HCT116 (cell line): ENCODE measurements at regions not wholly inside any gene's neighbourhood (a gene's known extent, or its start where the extent isn't known, plus 50 kb on each side); places are given as distances from the start of the nearest gene placed in this dataset.

ENCODE experiments used
- ATAC-seq: fragments of 200-7000 bp; cut with Tn5 transposase; 2 replicates; pipeline ENCODE4 v1.9.1; 2020; ENCODE audit warnings: mild to moderate bottlenecking, moderate library complexity
- BruUV-seq: library from RNA; stranded (reverse); fragments of 400-500 nt; replicated peaks from 2 replicates; lab custom pipeline; 2021; lab: Mats Ljungman, UMichigan
- CTCF ChIA-PET: fragments of 300-600 bp; sonication (Branson Sonifier 250); formaldehyde crosslinking; loops from one replicate; lab custom pipeline; 2021; ENCODE audit warnings: antibody characterized with exemption; lab: Charles Lee
- POLR2A ChIA-PET: fragments of 300-600, 350-600 bp; sonication (Branson Sonifier 250); formaldehyde crosslinking; loops from one replicate; lab custom pipeline; 2021; ENCODE audit warnings: antibody characterized with exemption; lab: Charles Lee
- RAD21 ChIA-PET, 2 experiments: fragments of 300-600 bp; sonication (Branson Sonifier 250); formaldehyde crosslinking; loops; one replicate each; lab custom pipeline; 2023; ENCODE audit warnings: low total read pairs in 2 of 2; ENCODE audit not compliant: uncharacterized antibody in 2 of 2, unreplicated experiment in 2 of 2, low non-redundant PET in 1 of 2; lab: Charles Lee
- DNase-seq: peaks from one replicate; pipeline ENCODE4 v3.0.0-alpha.2; 2010; ENCODE audit warnings: low read depth, low spot score
- H2AFZ ChIP-seq: fragments of 200-600 bp; shearing (Covaris generic), sonication (generic); 2 replicates; pipeline ENCODE4 v1.6.1; 2017; ENCODE audit warnings: low read depth, mixed run types, mixed read lengths, antibody characterized with exemption, low read length; ENCODE audit not compliant: poor library complexity, severe bottlenecking
- H3K27ac ChIP-seq: 2 replicates; pipeline ENCODE4 v1.5.1; 2012; ENCODE audit warnings: low read depth, low read length
- H3K27me3 ChIP-seq: fragments of 200-600 bp; sonication (generic); 2 replicates; pipeline ENCODE4 v1.6.1; 2016; ENCODE audit warnings: mixed run types, low read length, mixed read lengths; ENCODE audit not compliant: insufficient read depth
- H3K36me3 ChIP-seq, 2 experiments: fragments of 200-500 bp in 1 of 2; fragments of 200-600 bp in 1 of 2; sonication (Bioruptor generic) in 1 of 2; sonication (generic) in 1 of 2; 2 replicates each; pipeline versions ENCODE4 v1.5.1 to v1.6.1; 2014 to 2016; ENCODE audit warnings: low read length in 2 of 2, inconsistent platforms in 1 of 2, mixed read lengths in 1 of 2, mixed run types in 1 of 2; ENCODE audit not compliant: insufficient read depth in 2 of 2, control insufficient read depth in 1 of 2
- H3K4me1 ChIP-seq, 2 experiments: fragments of 200-600 bp in 1 of 2; sonication (generic) in 1 of 2; 2 replicates each; pipeline versions ENCODE4 v1.5.1 to v1.6.1; 2012 to 2017; ENCODE audit warnings: low read length in 2 of 2, inconsistent platforms in 1 of 2, mild to moderate bottlenecking in 1 of 2, mixed read lengths in 1 of 2, mixed run types in 1 of 2, moderate library complexity in 1 of 2; ENCODE audit not compliant: insufficient read depth in 2 of 2, control insufficient read depth in 1 of 2
- H3K4me2 ChIP-seq: fragments of 200-600 bp; sonication (generic); 2 replicates; pipeline ENCODE4 v1.6.1; 2017; ENCODE audit warnings: mixed run types, low read length, mixed read lengths
- H3K4me3 ChIP-seq, 2 experiments: fragments of 200-600 bp in 1 of 2; sonication (generic) in 1 of 2; replicated peaks in 1 of 2; 2 replicates each; pipeline ENCODE4 v1.5.1; 2011 to 2016; ENCODE audit warnings: low read length in 2 of 2, control low read depth in 1 of 2, low read depth in 1 of 2, mild to moderate bottlenecking in 1 of 2, mixed read lengths in 1 of 2, mixed run types in 1 of 2
- H3K79me2 ChIP-seq: fragments of 200-600 bp; sonication (generic); 2 replicates; pipeline ENCODE4 v1.6.1; 2017; ENCODE audit warnings: mild to moderate bottlenecking, mixed run types, low read length, moderate library complexity, mixed read lengths; ENCODE audit not compliant: insufficient read depth
- H3K9ac ChIP-seq: fragments of 200-600 bp; sonication (generic); 2 replicates; pipeline ENCODE4 v1.6.1; 2016; ENCODE audit warnings: low read length, mixed read lengths
- H3K9me2 ChIP-seq: fragments of 200-600 bp; sonication (generic), shearing (Covaris generic); 2 replicates; pipeline ENCODE4 v1.6.1; 2017; ENCODE audit warnings: mixed run types, mild to moderate bottlenecking, moderate library complexity; ENCODE audit not compliant: insufficient read depth
- H3K9me3 ChIP-seq, 2 experiments: fragments of 200-500 bp in 1 of 2; fragments of 200-600 bp in 1 of 2; sonication (Bioruptor generic) in 1 of 2; sonication (generic) in 1 of 2; 2 replicates each; pipeline ENCODE4 v1.6.1; 2014 to 2017; ENCODE audit warnings: low read length in 2 of 2, mixed read lengths in 2 of 2, inconsistent platforms in 1 of 2, low read depth in 1 of 2, mild to moderate bottlenecking in 1 of 2, mixed run types in 1 of 2, moderate library complexity in 1 of 2; ENCODE audit not compliant: control insufficient read depth in 1 of 2, insufficient read depth in 1 of 2
- H4K20me1 ChIP-seq: fragments of 200-600 bp; sonication (generic), shearing (Covaris generic); 2 replicates; pipeline ENCODE4 v1.6.1; 2017; ENCODE audit warnings: mixed run types, mild to moderate bottlenecking, moderate library complexity; ENCODE audit not compliant: insufficient read depth
- CBX3 ChIP-seq: IDR thresholded peaks from 2 replicates; pipeline ENCODE4 v1.6.1; 2012; ENCODE audit warnings: low read depth
- EGR1 ChIP-seq: IDR thresholded peaks from 2 replicates; pipeline ENCODE4 v1.6.1; 2012; ENCODE audit warnings: low read depth
- ELF1 ChIP-seq: IDR thresholded peaks from 2 replicates; pipeline ENCODE4 v1.6.1; 2012; ENCODE audit warnings: low read depth, borderline replicate concordance
- EZH2 ChIP-seq: fragments of 200-600 bp; sonication (generic); IDR thresholded peaks from 2 replicates; pipeline ENCODE4 v1.6.1; 2017; ENCODE audit warnings: antibody characterized with exemption, mixed run types
- EZH2phosphoT487 ChIP-seq: fragments of 200-600 bp; IDR thresholded peaks from 2 replicates; pipeline ENCODE4 v1.6.1; 2018; ENCODE audit warnings: antibody characterized with exemption, borderline replicate concordance
- POLR2A ChIP-seq: IDR thresholded peaks from 2 replicates; pipeline ENCODE4 v1.7.0; 2011; ENCODE audit warnings: borderline replicate concordance; ENCODE audit not compliant: insufficient read depth, insufficient read length; ENCODE audit errors: extremely low read depth
- POLR2AphosphoS5 ChIP-seq: IDR thresholded peaks from 2 replicates; pipeline ENCODE4 v1.6.1; 2011; ENCODE audit warnings: mild to moderate bottlenecking, low read depth, low read length, moderate library complexity
- RAD21 ChIP-seq: IDR thresholded peaks from 2 replicates; pipeline ENCODE4 v1.6.1; 2012; ENCODE audit warnings: low read depth, mild to moderate bottlenecking
- SIN3A ChIP-seq: IDR thresholded peaks from 2 replicates; pipeline ENCODE4 v1.6.1; 2012; ENCODE audit warnings: low read depth
- SP1 ChIP-seq: IDR thresholded peaks from 2 replicates; pipeline ENCODE4 v1.6.1; 2012; ENCODE audit warnings: low read depth
- TCF7L2 ChIP-seq: IDR thresholded peaks from 2 replicates; pipeline ENCODE4 v1.7.0; 2011; ENCODE audit warnings: borderline replicate concordance, inconsistent platforms; ENCODE audit not compliant: insufficient read depth, insufficient read length; ENCODE audit errors: extremely low read depth
- YY1 ChIP-seq: IDR thresholded peaks from 2 replicates; pipeline ENCODE4 v1.6.1; 2011; ENCODE audit warnings: low read length, low read depth, moderate library complexity, mild to moderate bottlenecking; ENCODE audit not compliant: insufficient replicate concordance; ENCODE audit errors: extremely low read depth
- ZFX ChIP-seq: fragments of 450-650 bp; IDR thresholded peaks from 2 replicates; pipeline ENCODE4 v1.6.1; 2017
- ZNF274 ChIP-seq: fragments of 200-500 bp; sonication (Bioruptor generic); IDR thresholded peaks from 2 replicates; pipeline ENCODE4 v1.6.1; 2014; ENCODE audit warnings: mild to moderate bottlenecking, low read depth, low read length, inconsistent platforms
- intact Hi-C: fragments of 100-400 bp; cut with micrococcal nuclease; formaldehyde crosslinking; loops from 2 replicates; pipeline ENCODE4 v1.10.0; 2022
- TF ChIP-seq, protein P1 (sequence below): IDR thresholded peaks from 2 replicates; pipeline ENCODE4 v1.6.1; 2011; ENCODE audit warnings: mild to moderate bottlenecking, low read length, moderate library complexity; ENCODE audit not compliant: insufficient replicate concordance; ENCODE audit errors: extremely low read depth
- TF ChIP-seq, protein P2 (sequence below): IDR thresholded peaks from 2 replicates; pipeline ENCODE4 v1.6.1; 2012
- TF ChIP-seq, protein P3 (sequence below): IDR thresholded peaks from 2 replicates; pipeline ENCODE4 v1.6.1; 2012

DNA sequence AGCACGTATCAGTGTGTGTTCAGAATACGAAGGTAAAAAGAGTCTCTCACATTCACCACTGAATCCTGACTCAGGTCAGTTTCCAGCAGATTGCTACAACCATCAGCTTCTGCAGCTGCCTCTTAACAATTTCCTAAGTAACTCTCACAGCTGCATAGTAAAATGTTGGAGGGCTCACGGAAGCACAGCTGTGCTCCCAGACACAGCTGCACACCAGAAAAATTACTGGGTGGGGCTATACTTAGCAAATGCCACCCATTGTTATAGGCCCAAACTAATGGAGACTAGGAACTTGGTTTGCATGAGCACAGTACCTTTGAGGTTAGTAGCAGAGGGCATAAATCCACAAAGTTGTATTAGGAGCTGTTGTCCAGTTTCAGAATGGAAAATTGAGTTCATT, 153.9 kb upstream of the ERBB4 start:
- TF ChIP-seq EZH2phosphoT487 (no peak), EZH2 (no peak), SP1 (no peak), EGR1 (no peak), RAD21 (no peak), SIN3A (no peak), ZNF274 (no peak), CBX3 (no peak), POLR2AphosphoS5 (no peak), ELF1 (no peak), YY1 (no peak), ZFX (no peak), POLR2A (no peak), TCF7L2 (no peak)
- TF ChIP-seq, protein P1, sequence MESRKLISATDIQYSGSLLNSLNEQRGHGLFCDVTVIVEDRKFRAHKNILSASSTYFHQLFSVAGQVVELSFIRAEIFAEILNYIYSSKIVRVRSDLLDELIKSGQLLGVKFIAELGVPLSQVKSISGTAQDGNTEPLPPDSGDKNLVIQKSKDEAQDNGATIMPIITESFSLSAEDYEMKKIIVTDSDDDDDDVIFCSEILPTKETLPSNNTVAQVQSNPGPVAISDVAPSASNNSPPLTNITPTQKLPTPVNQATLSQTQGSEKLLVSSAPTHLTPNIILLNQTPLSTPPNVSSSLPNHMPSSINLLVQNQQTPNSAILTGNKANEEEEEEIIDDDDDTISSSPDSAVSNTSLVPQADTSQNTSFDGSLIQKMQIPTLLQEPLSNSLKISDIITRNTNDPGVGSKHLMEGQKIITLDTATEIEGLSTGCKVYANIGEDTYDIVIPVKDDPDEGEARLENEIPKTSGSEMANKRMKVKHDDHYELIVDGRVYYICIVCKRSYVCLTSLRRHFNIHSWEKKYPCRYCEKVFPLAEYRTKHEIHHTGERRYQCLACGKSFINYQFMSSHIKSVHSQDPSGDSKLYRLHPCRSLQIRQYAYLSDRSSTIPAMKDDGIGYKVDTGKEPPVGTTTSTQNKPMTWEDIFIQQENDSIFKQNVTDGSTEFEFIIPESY: no peak
- TF ChIP-seq, protein P2, sequence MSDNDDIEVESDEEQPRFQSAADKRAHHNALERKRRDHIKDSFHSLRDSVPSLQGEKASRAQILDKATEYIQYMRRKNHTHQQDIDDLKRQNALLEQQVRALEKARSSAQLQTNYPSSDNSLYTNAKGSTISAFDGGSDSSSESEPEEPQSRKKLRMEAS: no peak
- TF ChIP-seq, protein P3, sequence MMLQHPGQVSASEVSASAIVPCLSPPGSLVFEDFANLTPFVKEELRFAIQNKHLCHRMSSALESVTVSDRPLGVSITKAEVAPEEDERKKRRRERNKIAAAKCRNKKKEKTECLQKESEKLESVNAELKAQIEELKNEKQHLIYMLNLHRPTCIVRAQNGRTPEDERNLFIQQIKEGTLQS: no peak
- intact Hi-C loops: no loop called here
- H2AFZ ChIP-seq: no peak overlapping the region

More for the DNA sequence above, 153.9 kb upstream of the ERBB4 start:
- ChIA-PET POLR2A (no interaction called here), RAD21 (no interaction called here), CTCF (no interaction called here)
- Histone ChIP-seq H3K9ac (no peak overlapping the region), H3K79me2 (no peaks in the 10 kb centered on the region), H3K4me3 (no peak overlapping the region), H3K9me2 (no peaks in the 10 kb centered on the region), H3K9me3 (no peaks in the 10 kb centered on the region), H4K20me1 (no peaks in the 10 kb centered on the region), H3K27me3 (no peaks in the 10 kb centered on the region), H3K4me2 (no peak overlapping the region), H3K36me3 (no peaks in the 10 kb centered on the region), H3K27ac (no peak overlapping the region), H3K4me1 (no peaks in the 10 kb centered on the region)
- ATAC-seq (no peak), DNase-seq (no peak)
- no TSS peak for BruUV-seq
